ENCODE measurements at regions not wholly inside any gene's neighbourhood (a gene's known extent, or its start where the extent isn't known, plus 50 kb on each side); places are given as distances from the start of the nearest gene placed in this dataset.

GRCh38 chr15:77798847-77799246 lies 166.1 kb upstream of the LINGO1 start:
- Histone ChIP-seq H3K36me3 (no peaks in the 10 kb centered on the region), H3K27ac (no peak overlapping the region), H3K4me3 (no peak overlapping the region), H3K9me3 (no peaks in the 10 kb centered on the region), H3K27me3 (no peaks in the 10 kb centered on the region), H3K4me1 (no peaks in the 10 kb centered on the region)
- TF ChIP-seq, protein P1, sequence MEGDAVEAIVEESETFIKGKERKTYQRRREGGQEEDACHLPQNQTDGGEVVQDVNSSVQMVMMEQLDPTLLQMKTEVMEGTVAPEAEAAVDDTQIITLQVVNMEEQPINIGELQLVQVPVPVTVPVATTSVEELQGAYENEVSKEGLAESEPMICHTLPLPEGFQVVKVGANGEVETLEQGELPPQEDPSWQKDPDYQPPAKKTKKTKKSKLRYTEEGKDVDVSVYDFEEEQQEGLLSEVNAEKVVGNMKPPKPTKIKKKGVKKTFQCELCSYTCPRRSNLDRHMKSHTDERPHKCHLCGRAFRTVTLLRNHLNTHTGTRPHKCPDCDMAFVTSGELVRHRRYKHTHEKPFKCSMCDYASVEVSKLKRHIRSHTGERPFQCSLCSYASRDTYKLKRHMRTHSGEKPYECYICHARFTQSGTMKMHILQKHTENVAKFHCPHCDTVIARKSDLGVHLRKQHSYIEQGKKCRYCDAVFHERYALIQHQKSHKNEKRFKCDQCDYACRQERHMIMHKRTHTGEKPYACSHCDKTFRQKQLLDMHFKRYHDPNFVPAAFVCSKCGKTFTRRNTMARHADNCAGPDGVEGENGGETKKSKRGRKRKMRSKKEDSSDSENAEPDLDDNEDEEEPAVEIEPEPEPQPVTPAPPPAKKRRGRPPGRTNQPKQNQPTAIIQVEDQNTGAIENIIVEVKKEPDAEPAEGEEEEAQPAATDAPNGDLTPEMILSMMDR (IDR thresholded peaks at IDR 0.05), result no peak
- no peak for DNase-seq (ENCODE audit: low spot score in 2 of 2)
- intact Hi-C loops (cut with DNase I), result no loop called here

GRCh38 chr15:77798151-77798835 lies 165.6 kb upstream of the LINGO1 start:
- intact Hi-C loops (cut with DNase I), result no loop called here
- H3K4me1 ChIP-seq, result no peaks in the 10 kb centered on the region
- H3K4me3 ChIP-seq, result no peak overlapping the region
- H3K36me3 ChIP-seq, result no peaks in the 10 kb centered on the region
- DNase-seq (ENCODE audit: low spot score in 2 of 2), result no peak
- no peak overlapping the region for H3K27ac ChIP-seq
- H3K9me3 ChIP-seq, result no peaks in the 10 kb centered on the region
- H3K27me3 ChIP-seq, result no peaks in the 10 kb centered on the region
- TF ChIP-seq, protein P1 (IDR thresholded peaks at IDR 0.05), result no peak

DNA sequence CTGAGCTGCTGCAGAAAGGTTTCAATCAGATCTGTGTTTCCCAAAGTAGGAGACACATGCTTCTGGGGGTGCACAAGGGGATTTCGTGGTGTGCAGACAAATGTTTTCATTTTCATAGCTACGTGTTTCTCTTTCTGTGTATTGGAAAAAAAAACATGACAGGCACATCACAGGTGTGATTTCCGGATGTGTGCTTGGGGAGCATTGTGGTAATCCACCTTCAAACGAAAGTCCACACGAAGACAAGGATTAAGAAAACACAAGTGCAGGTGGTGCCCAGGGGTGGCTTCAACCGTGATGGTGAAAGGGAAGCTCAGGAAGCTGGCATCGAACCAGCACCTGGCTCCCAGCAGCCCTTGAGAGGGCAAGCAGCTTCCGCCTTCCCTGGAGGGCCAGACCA lies 164.6 kb upstream of the LINGO1 start:
- intact Hi-C loops (cut with DNase I), result no loop called here
- no peaks in the 10 kb centered on the region for H3K4me1 ChIP-seq
- H3K4me3 ChIP-seq, result no peak overlapping the region
- H3K9me3 ChIP-seq, result no peaks in the 10 kb centered on the region
- H3K27ac ChIP-seq, result no peak overlapping the region
- no peaks in the 10 kb centered on the region for H3K27me3 ChIP-seq
- no peaks in the 10 kb centered on the region for H3K36me3 ChIP-seq
- TF ChIP-seq, protein P1 (IDR thresholded peaks at IDR 0.05), result no peak
- DNase-seq (ENCODE audit: low spot score in 2 of 2), result no peak

GRCh38 chr15:77796046-77796729 lies 163.5 kb upstream of the LINGO1 start:
- intact Hi-C loops (cut with DNase I), result no loop called here

GRCh38 chr15:77795446-77795845 lies 162.7 kb upstream of the LINGO1 start:
- Histone ChIP-seq H3K9me3 (no peaks in the 10 kb centered on the region), H3K36me3 (no peaks in the 10 kb centered on the region), H3K27me3 (no peaks in the 10 kb centered on the region), H3K27ac (no peak overlapping the region), H3K4me3 (no peak overlapping the region), H3K4me1 (no peaks in the 10 kb centered on the region)
- intact Hi-C loops (cut with DNase I), result no loop called here
- no peak for DNase-seq (ENCODE audit: low spot score in 2 of 2)
- TF ChIP-seq, protein P1 (IDR thresholded peaks at IDR 0.05), result no peak

More at GRCh38 chr15:77796046-77796729, 163.5 kb upstream of the LINGO1 start:
- no peaks in the 10 kb centered on the region for H3K4me1 ChIP-seq
- no peaks in the 10 kb centered on the region for H3K36me3 ChIP-seq
- no peak for DNase-seq (ENCODE audit: low spot score in 2 of 2)
- H3K9me3 ChIP-seq, result no peaks in the 10 kb centered on the region
- H3K27ac ChIP-seq, result no peak overlapping the region
- TF ChIP-seq, protein P1 (IDR thresholded peaks at IDR 0.05), result no peak
- H3K4me3 ChIP-seq, result no peak overlapping the region
- no peaks in the 10 kb centered on the region for H3K27me3 ChIP-seq

Measured in ascending aorta (tissue), 2 donors.